IPS DF 6.9 (cell line): ENCODE measurements at regions not wholly inside any gene's neighbourhood (a gene's known extent, or its start where the extent isn't known, plus 50 kb on each side); places are given as distances from the start of the nearest gene placed in this dataset.

Experiments
- DNase-seq: peaks from one replicate; pipeline ENCODE4 v3.0.0-alpha.2; 2013; ENCODE audit warnings: low read depth, low spot score
- H3K27ac ChIP-seq: one replicate; pipeline ENCODE4 v1.5.1; 2013; ENCODE audit warnings: low read length, control low read depth
- H3K27me3 ChIP-seq: 2 replicates; pipeline ENCODE4 v1.6.1; 2013; ENCODE audit warnings: mild to moderate bottlenecking, low read length; ENCODE audit not compliant: control insufficient read depth, insufficient read depth
- H3K36me3 ChIP-seq: 2 replicates; pipeline ENCODE4 v1.6.1; 2013; ENCODE audit warnings: low read length; ENCODE audit not compliant: control insufficient read depth, insufficient read depth
- H3K4me1 ChIP-seq: 2 replicates; pipeline ENCODE4 v1.6.1; 2013; ENCODE audit warnings: low read length; ENCODE audit not compliant: control insufficient read depth, insufficient read depth
- H3K4me3 ChIP-seq: 2 replicates; pipeline ENCODE4 v1.5.1; 2013; ENCODE audit warnings: mild to moderate bottlenecking, low read length
- H3K9me3 ChIP-seq: 2 replicates; pipeline ENCODE4 v1.6.1; 2013; ENCODE audit warnings: low read length, inconsistent platforms; ENCODE audit not compliant: control insufficient read depth, insufficient read depth
- WGBS: extraction: QIAGEN DNeasy Blood & Tissue Kit; methylation state at CpG from one replicate; pipeline ENCODE4 v1.1.7; 2013; ENCODE audit warnings: mixed read lengths, missing lambda C conversion rate; ENCODE audit not compliant: insufficient read length, insufficient coverage; 5-methylcytosine and 5-hydroxymethylcytosine counted together

DNA sequence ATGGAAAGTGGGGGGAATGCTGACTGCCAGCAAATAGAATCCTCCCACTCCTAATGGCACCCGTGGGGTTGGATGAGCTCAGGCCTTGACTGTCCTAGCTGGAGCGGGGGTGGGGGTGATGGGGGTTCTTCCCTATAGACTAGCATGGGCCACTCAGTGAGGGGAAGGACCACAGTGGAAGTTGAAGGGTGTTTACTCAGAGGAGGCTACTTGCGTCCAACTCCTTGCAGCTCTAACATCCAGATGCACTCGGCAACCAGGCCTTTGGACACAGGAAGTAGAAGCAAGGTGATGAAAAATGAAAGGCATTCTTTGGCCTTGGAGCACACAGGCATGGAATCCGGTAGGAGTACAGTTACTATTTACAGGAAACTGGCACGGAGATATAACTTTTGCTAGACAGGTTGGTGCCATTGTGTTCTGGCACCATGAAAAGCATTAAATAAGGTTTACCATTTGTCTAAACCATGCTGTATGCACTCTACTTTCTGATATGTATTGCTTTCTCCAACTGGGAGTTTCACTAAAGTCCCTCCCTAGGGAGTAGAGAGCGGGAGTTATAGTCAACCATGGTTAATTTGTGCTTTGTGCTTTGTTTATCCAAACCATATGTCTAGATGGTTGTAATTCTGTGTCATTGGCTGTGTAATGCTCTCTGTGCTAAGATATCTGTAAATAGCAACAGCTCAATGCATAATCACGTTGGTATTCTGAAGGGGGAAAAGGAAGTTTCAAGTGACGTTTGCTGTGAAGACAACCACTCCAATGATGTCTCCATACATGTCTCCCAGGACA is 125.3 kb downstream of the TSHZ3 start:
- DNase-seq = no peak
- no peak overlapping the region for H3K4me3 ChIP-seq
- no peaks in the 10 kb centered on the region for H3K4me1 ChIP-seq
- H3K27me3 ChIP-seq = no peaks in the 10 kb centered on the region
- no peaks in the 10 kb centered on the region for H3K36me3 ChIP-seq
- H3K9me3 ChIP-seq = no peaks in the 10 kb centered on the region
- H3K27ac ChIP-seq = no peak overlapping the region
- no CpG with 5 or more reads among the region's 9 CpGs for WGBS

GRCh38 chr19:31220540-31220939 is 128.7 kb downstream of the TSHZ3 start:
- no peaks in the 10 kb centered on the region for H3K36me3 ChIP-seq
- H3K4me3 ChIP-seq = no peak overlapping the region
- H3K4me1 ChIP-seq = no peaks in the 10 kb centered on the region
- peak; percentile 33 for DNase-seq
- H3K27me3 ChIP-seq = no peaks in the 10 kb centered on the region
- WGBS = no CpG with 5 or more reads among the region's 2 CpGs
- H3K9me3 ChIP-seq = no peaks in the 10 kb centered on the region
- no peak overlapping the region for H3K27ac ChIP-seq

- H3K27ac ChIP-seq = no peak overlapping the region
- WGBS = no CpG with 5 or more reads among the region's 2 CpGs
- H3K36me3 ChIP-seq = no peaks in the 10 kb centered on the region
- no peaks in the 10 kb centered on the region for H3K4me1 ChIP-seq
- DNase-seq = no peak
- no peaks in the 10 kb centered on the region for H3K27me3 ChIP-seq
- no peaks in the 10 kb centered on the region for H3K9me3 ChIP-seq
- H3K4me3 ChIP-seq = no peak overlapping the region
Observed at GRCh38 chr19:31214997-31215396, 134.2 kb downstream of the TSHZ3 start.

DNA sequence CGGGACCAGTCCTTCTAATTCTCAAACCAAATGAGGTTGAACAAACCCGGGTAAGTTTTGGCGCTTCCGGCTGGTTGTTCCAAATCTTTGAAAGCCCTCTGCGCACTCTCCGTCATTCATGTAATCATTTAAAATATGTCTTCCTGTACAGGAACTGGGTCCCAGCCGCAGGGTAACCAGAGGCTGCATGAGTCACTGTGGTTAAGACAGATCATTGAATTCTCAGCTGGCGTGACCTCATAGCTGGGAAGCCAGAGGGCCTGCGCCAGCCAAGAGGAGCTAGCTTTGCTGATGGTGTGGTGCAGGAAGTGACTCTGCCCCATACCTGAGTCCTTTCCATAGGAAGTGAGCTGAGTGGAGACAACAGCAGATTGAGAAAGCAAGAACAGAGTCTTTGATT is 135.2 kb downstream of the TSHZ3 start:
- WGBS = no CpG with 5 or more reads among the region's 9 CpGs
- Histone ChIP-seq H3K36me3 (no peaks in the 10 kb centered on the region), H3K4me1 (no peaks in the 10 kb centered on the region), H3K27me3 (no peaks in the 10 kb centered on the region), H3K4me3 (no peak overlapping the region), H3K9me3 (no peaks in the 10 kb centered on the region), H3K27ac (no peak overlapping the region)
- no peak for DNase-seq

DNA sequence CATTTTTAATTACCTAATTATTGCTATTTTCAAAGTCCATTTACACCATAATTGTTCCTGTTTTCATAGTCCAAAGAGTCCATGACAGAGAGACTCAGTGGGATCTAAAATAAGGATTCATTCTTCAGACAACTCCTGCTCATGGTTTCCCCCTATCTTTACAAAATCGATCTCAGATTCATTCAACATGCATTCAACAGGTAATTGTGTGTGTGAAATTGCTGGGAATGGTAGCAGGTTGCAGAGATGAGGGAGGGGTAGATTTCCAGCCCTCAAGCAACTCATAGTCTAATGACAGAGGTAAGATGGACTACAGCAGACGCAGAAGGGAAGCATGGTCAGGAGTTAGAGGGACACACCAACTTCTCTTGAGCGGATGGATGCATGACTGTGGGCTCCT is 138.1 kb downstream of the TSHZ3 start:
- Histone ChIP-seq H3K4me1 (no peaks in the 10 kb centered on the region), H3K27ac (no peak overlapping the region), H3K9me3 (no peaks in the 10 kb centered on the region), H3K36me3 (no peaks in the 10 kb centered on the region), H3K27me3 (no peaks in the 10 kb centered on the region), H3K4me3 (no peak overlapping the region)
- no CpG with 5 or more reads among the region's 3 CpGs for WGBS
- DNase-seq = no peak

GRCh38 chr19:31205887-31206518 is 143.2 kb downstream of the TSHZ3 start:
- H3K4me3 ChIP-seq = no peak overlapping the region
- no peaks in the 10 kb centered on the region for H3K27me3 ChIP-seq
- no peaks in the 10 kb centered on the region for H3K9me3 ChIP-seq
- no peaks in the 10 kb centered on the region for H3K4me1 ChIP-seq
- H3K27ac ChIP-seq = no peak overlapping the region
- DNase-seq = no peak
- no peaks in the 10 kb centered on the region for H3K36me3 ChIP-seq
- WGBS = 100% methylated on average over 1 of the region's 2 CpGs

GRCh38 chr19:31204115-31204514 is 145.1 kb downstream of the TSHZ3 start:
- H3K9me3 ChIP-seq = no peaks in the 10 kb centered on the region
- no CpG with 5 or more reads among the region's 1 CpG for WGBS
- no peak overlapping the region for H3K27ac ChIP-seq
- DNase-seq = no peak
- no peaks in the 10 kb centered on the region for H3K36me3 ChIP-seq
- H3K4me3 ChIP-seq = no peak overlapping the region
- H3K27me3 ChIP-seq = no peaks in the 10 kb centered on the region
- no peaks in the 10 kb centered on the region for H3K4me1 ChIP-seq

DNA sequence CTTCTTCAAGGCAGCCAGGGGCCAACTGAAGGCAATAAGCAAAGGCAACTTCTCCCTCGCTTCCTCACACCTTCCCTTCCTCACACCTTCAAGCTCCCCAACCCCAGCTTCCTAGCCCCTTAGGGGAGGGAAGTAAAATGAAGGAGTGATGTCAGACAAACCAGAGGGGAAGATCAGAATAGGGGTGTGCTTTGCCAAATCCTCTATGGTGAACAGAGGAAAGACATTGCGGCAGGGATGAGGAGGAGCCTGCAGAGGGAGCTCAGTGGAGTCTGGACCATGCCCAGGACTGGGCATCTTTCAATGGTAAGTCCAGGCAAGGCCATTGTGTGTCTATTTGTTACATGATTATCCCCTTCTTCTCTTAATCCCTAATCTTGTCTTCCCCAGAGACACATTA is 164.0 kb downstream of the TSHZ3 start:
- Histone ChIP-seq H3K36me3 (no peaks in the 10 kb centered on the region), H3K4me3 (no peak overlapping the region), H3K4me1 (no peaks in the 10 kb centered on the region), H3K27me3 (no peaks in the 10 kb centered on the region), H3K9me3 (no peaks in the 10 kb centered on the region), H3K27ac (no peak overlapping the region)
- no peak for DNase-seq
- WGBS = no CpG with 5 or more reads among the region's 2 CpGs

GRCh38 chr19:31181535-31181934 is 167.7 kb downstream of the TSHZ3 start:
- H3K9me3 ChIP-seq = no peaks in the 10 kb centered on the region
- DNase-seq = no peak
- no peaks in the 10 kb centered on the region for H3K27me3 ChIP-seq
- H3K36me3 ChIP-seq = no peaks in the 10 kb centered on the region
- H3K4me3 ChIP-seq = no peak overlapping the region
- no peaks in the 10 kb centered on the region for H3K4me1 ChIP-seq
- no peak overlapping the region for H3K27ac ChIP-seq
- no CpG with 5 or more reads among the region's 2 CpGs for WGBS

DNA sequence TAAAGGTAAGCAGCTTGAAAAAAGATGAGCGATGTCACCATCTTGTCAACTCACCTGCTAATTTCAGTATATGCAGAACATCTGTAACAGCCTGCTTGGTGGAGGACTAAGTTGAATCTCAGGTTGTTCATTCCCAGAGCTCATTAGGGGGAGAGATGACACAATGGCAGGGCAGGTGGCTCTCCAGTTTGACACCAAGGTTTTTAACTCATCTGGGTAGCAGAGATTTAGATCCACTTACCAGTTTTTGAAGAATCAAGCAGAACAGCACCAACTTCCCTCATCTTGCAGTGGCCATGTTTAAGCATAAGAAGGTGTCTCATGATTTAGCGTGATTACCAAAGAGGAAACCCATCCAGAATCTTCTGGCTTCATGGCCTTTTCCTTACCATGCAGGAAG is 168.3 kb downstream of the TSHZ3 start:
- Histone ChIP-seq H3K36me3 (no peaks in the 10 kb centered on the region), H3K27me3 (no peaks in the 10 kb centered on the region), H3K4me1 (no peaks in the 10 kb centered on the region), H3K27ac (no peak overlapping the region), H3K4me3 (no peak overlapping the region), H3K9me3 (no peaks in the 10 kb centered on the region)
- no peak for DNase-seq
- no CpG with 5 or more reads among the region's 2 CpGs for WGBS

- WGBS = no CpG with 5 or more reads among the region's 1 CpG
- Histone ChIP-seq H3K4me3 (no peak overlapping the region), H3K27ac (no peak overlapping the region), H3K4me1 (no peaks in the 10 kb centered on the region), H3K9me3 (no peaks in the 10 kb centered on the region), H3K36me3 (no peaks in the 10 kb centered on the region), H3K27me3 (no peaks in the 10 kb centered on the region)
- no peak for DNase-seq
Observed at GRCh38 chr19:31179471-31179852, 169.8 kb downstream of the TSHZ3 start.
